IMR-90 (cell line): ENCODE measurements at regions not wholly inside any gene's neighbourhood (a gene's known extent, or its start where the extent isn't known, plus 50 kb on each side); places are given as distances from the start of the nearest gene placed in this dataset.

ENCODE experiments used
- ATAC-seq: fragments of 200-7000 bp; cut with Tn5 transposase; 2 replicates; pipeline ENCODE4 v1.9.1; 2020; ENCODE audit warnings: low read depth, mild to moderate bottlenecking, moderate library complexity
- BruUV-seq: library from RNA; stranded (reverse); fragments of 400-500 nt; replicated peaks from 2 replicates; lab custom pipeline; 2021; lab: Mats Ljungman, UMichigan
- CTCF ChIA-PET: fragments of 300-600 bp; formaldehyde crosslinking; extraction: SDS; loops from one replicate; lab custom pipeline; 2021; ENCODE audit warnings: antibody characterized with exemption; lab: Yijun Ruan, JAX
- POLR2A ChIA-PET: fragments of 300-600 bp; sonication (Branson Sonifier 250); formaldehyde crosslinking; loops from one replicate; lab custom pipeline; 2022; ENCODE audit warnings: antibody characterized with exemption; ENCODE audit not compliant: unreplicated experiment; lab: Charles Lee
- DNase-seq: peaks from one replicate; pipeline ENCODE4 v3.0.0; 2013
- H2AFZ ChIP-seq: replicated peaks from 2 replicates; pipeline ENCODE3; 2013; ENCODE audit warnings: low read length, mild to moderate bottlenecking; ENCODE audit not compliant: poor library complexity
- H2AK5ac ChIP-seq: 2 replicates; pipeline ENCODE4 v1.6.1; 2013; ENCODE audit warnings: low read depth, low read length, inconsistent platforms
- H2AK9ac ChIP-seq: replicated peaks from 2 replicates; pipeline ENCODE3; 2013; ENCODE audit warnings: mild to moderate bottlenecking, low read depth, low read length, moderate library complexity; ENCODE audit not compliant: poor library complexity
- H2BK120ac ChIP-seq: 2 replicates; pipeline ENCODE4 v1.6.1; 2013; ENCODE audit warnings: low read depth, low read length, inconsistent platforms
- H2BK15ac ChIP-seq: 3 replicates; pipeline ENCODE4 v1.6.1; 2013; ENCODE audit warnings: low read depth, low read length, inconsistent platforms
- H2BK20ac ChIP-seq: 2 replicates; pipeline ENCODE4 v1.6.1; 2013; ENCODE audit warnings: low read depth, mild to moderate bottlenecking, inconsistent platforms, low read length, moderate library complexity
- H2BK5ac ChIP-seq: 2 replicates; pipeline ENCODE4 v1.6.1; 2013; ENCODE audit warnings: mild to moderate bottlenecking, low read depth, low read length, inconsistent platforms; ENCODE audit not compliant: poor library complexity, severe bottlenecking
- H3K14ac ChIP-seq: replicated peaks from 2 replicates; pipeline ENCODE4 v1.6.1; 2013; ENCODE audit warnings: low read depth, low read length, inconsistent platforms
- H3K18ac ChIP-seq: 2 replicates; pipeline ENCODE4 v1.6.1; 2013; ENCODE audit warnings: low read depth, low read length, control low read depth
- H3K23ac ChIP-seq: 2 replicates; pipeline ENCODE4 v1.6.1; 2013; ENCODE audit warnings: low read depth, low read length, inconsistent platforms
- H3K27ac ChIP-seq: 2 replicates; pipeline ENCODE4 v1.5.1; 2013; ENCODE audit warnings: mild to moderate bottlenecking, control low read depth, low read length; ENCODE audit not compliant: insufficient read depth
- H3K27me3 ChIP-seq: 2 replicates; pipeline ENCODE4 v1.6.1; 2013; ENCODE audit warnings: low read length; ENCODE audit not compliant: control insufficient read depth, insufficient read depth
- H3K36me3 ChIP-seq: 2 replicates; pipeline ENCODE4 v1.6.1; 2013; ENCODE audit warnings: low read length, mixed read lengths; ENCODE audit not compliant: control insufficient read depth, insufficient read depth
- H3K4ac ChIP-seq: 2 replicates; pipeline ENCODE4 v1.6.1; 2013; ENCODE audit warnings: low read depth, low read length, inconsistent platforms
- H3K4me1 ChIP-seq: 2 replicates; pipeline ENCODE4 v1.6.1; 2013; ENCODE audit warnings: low read length, mixed read lengths; ENCODE audit not compliant: control insufficient read depth, insufficient read depth
- H3K4me2 ChIP-seq: 2 replicates; pipeline ENCODE4 v1.6.1; 2013; ENCODE audit warnings: low read depth, mild to moderate bottlenecking, control low read depth, low read length, moderate library complexity
- H3K4me3 ChIP-seq: 2 replicates; pipeline ENCODE4 v1.5.1; 2013; ENCODE audit warnings: low read depth, mild to moderate bottlenecking, control low read depth, low read length, moderate library complexity; ENCODE audit not compliant: insufficient read depth
- H3K56ac ChIP-seq: 2 replicates; pipeline ENCODE4 v1.6.1; 2013; ENCODE audit warnings: low read length, inconsistent platforms; ENCODE audit not compliant: insufficient read depth; ENCODE audit errors: extremely low read depth
- H3K79me1 ChIP-seq, 2 experiments: 2 replicates each; pipeline ENCODE4 v1.6.1; 2013; ENCODE audit warnings: low read length in 2 of 2, inconsistent platforms in 1 of 2, low read depth in 1 of 2
- H3K9ac ChIP-seq: 2 replicates; pipeline ENCODE4 v1.6.1; 2013; ENCODE audit warnings: low read depth, low read length, control low read depth
- H3K9me1 ChIP-seq: 2 replicates; pipeline ENCODE4 v1.6.1; 2013; ENCODE audit warnings: low read length, inconsistent platforms; ENCODE audit not compliant: insufficient read depth
- H3K9me3 ChIP-seq: 2 replicates; pipeline ENCODE4 v1.6.1; 2013; ENCODE audit warnings: low read length; ENCODE audit not compliant: control insufficient read depth, insufficient read depth
- H4K20me1 ChIP-seq: 2 replicates; pipeline ENCODE4 v1.6.1; 2013; ENCODE audit warnings: low read length, inconsistent platforms; ENCODE audit not compliant: insufficient read depth
- H4K5ac ChIP-seq: 2 replicates; pipeline ENCODE4 v1.6.1; 2013; ENCODE audit warnings: mild to moderate bottlenecking, low read depth, low read length, control low read depth
- H4K8ac ChIP-seq, 2 experiments: 2 replicates each; pipeline ENCODE4 v1.6.1; 2013; ENCODE audit warnings: low read depth in 2 of 2, low read length in 2 of 2, control low read depth in 1 of 2, inconsistent platforms in 1 of 2
- H4K91ac ChIP-seq: 2 replicates; pipeline ENCODE4 v1.6.1; 2013; ENCODE audit warnings: low read depth, low read length, inconsistent platforms; ENCODE audit not compliant: insufficient read depth
- BHLHE40 ChIP-seq: fragments of 150-350 bp; IDR thresholded peaks from 2 replicates; pipeline ENCODE4 v1.6.1; 2016; ENCODE audit warnings: mild to moderate bottlenecking, low read depth, low read length
- CHD1 ChIP-seq: IDR thresholded peaks from 2 replicates; pipeline ENCODE4 v1.6.1; 2012; ENCODE audit warnings: low read depth, low read length, improper control_type of control experiment
- RFX5 ChIP-seq: IDR thresholded peaks from 2 replicates; pipeline ENCODE4 v1.8.0; 2012; ENCODE audit warnings: low read depth, mild to moderate bottlenecking, low read length, moderate library complexity
- WGBS, 2 experiments: methylation state at CpG; one replicate each; pipeline versions ENCODE4 v1.1.5 to v1.1.7; 2013; ENCODE audit warnings: missing lambda C conversion rate in 2 of 2; ENCODE audit not compliant: insufficient read length in 1 of 2; ENCODE audit errors: extremely low coverage in 2 of 2; 5-methylcytosine and 5-hydroxymethylcytosine counted together
- dilution Hi-C: fragments of 300-500 bp; cut with HindIII; formaldehyde crosslinking; loops from one replicate; pipeline ENCODE4 v1.14.3; 2018; ENCODE audit warnings: low sequenced_read_pairs; ENCODE audit not compliant: unreplicated experiment
- in situ Hi-C: fragments of 300-500 bp; cut with MboI; formaldehyde crosslinking; loops from 3 replicates; pipeline ENCODE4 v1.14.3; 2019; ENCODE audit warnings: low sequenced_read_pairs, inconsistent platforms, mixed read lengths
- intact Hi-C: fragments of 100-400 bp; cut with micrococcal nuclease; formaldehyde crosslinking; loops from 2 replicates; pipeline ENCODE4 v1.10.0; 2022

GRCh38 chr18:1846640-1847039 is 724.7 kb downstream of the METTL4 start:
- no peak overlapping the region for H3K9ac ChIP-seq
- WGBS, 2 experiments = no CpG with 5 or more reads among the region's 3 CpGs
- no peak overlapping the region for H2BK15ac ChIP-seq
- no peaks in the 10 kb centered on the region for H3K36me3 ChIP-seq
- H3K56ac ChIP-seq = no peak overlapping the region
- H3K4ac ChIP-seq = no peak overlapping the region
- CTCF ChIA-PET = interaction anchor here (0.6 kb wide), 1 partner anchor 22 kb away, joined by 3 read pairs; no protein-coding TSS in a partner anchor
- H2AFZ ChIP-seq = no peak overlapping the region
- no peak overlapping the region for H3K27ac ChIP-seq
- no peaks in the 10 kb centered on the region for H3K9me1 ChIP-seq
- H3K4me3 ChIP-seq = no peak overlapping the region
- H4K20me1 ChIP-seq = no peaks in the 10 kb centered on the region
- no TSS peak for BruUV-seq
- H2AK5ac ChIP-seq = no peak overlapping the region
- no peak overlapping the region for H3K4me2 ChIP-seq
- no peak overlapping the region for H2BK20ac ChIP-seq
- H4K91ac ChIP-seq = no peak overlapping the region
- in situ Hi-C loops (no loop called here), intact Hi-C loops (no loop called here), dilution Hi-C loops (no loop called here)
- no peak overlapping the region for H2AK9ac ChIP-seq
- no peaks in the 10 kb centered on the region for H3K79me1 ChIP-seq
- no peak overlapping the region for H2BK120ac ChIP-seq
- no peak overlapping the region for H4K8ac ChIP-seq
- no peaks in the 10 kb centered on the region for H3K27me3 ChIP-seq
- ATAC-seq = no peak
- no peak overlapping the region for H3K14ac ChIP-seq
- POLR2A ChIA-PET = no interaction called here
- DNase-seq = no peak
- no peak for TF ChIP-seq BHLHE40
- TF ChIP-seq RFX5 = no peak
- no peak for TF ChIP-seq CHD1
- H3K18ac ChIP-seq = no peak overlapping the region
- H3K4me1 ChIP-seq = no peaks in the 10 kb centered on the region
- peaks cover 9% of the 10 kb centered on the region; the same call in 1 of the 2 replicates for H3K9me3 ChIP-seq
- no peak overlapping the region for H3K23ac ChIP-seq
- no peak overlapping the region for H2BK5ac ChIP-seq
- no peak overlapping the region for H4K5ac ChIP-seq
